ENCODE measurements at regions not wholly inside any gene's neighbourhood (a gene's known extent, or its start where the extent isn't known, plus 50 kb on each side); places are given as distances from the start of the nearest gene placed in this dataset.

DNA sequence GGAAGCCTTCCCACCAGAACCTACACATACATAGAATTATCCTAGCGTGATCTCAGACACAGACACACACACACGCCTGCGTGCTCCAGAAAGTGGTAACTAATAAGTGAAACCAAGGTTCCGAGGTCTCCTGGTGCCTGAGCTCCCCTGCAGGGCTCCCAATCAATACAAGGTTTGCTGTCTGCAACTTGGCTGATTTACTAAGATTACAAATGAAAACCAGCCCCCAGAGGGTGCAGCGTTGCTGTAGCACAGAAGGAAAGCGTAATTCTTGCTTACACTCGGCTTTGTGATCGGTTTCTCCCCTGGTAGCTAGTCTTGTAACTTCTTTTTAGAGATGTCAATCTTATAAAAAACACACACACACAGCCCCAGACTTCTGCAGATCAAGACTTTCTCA lies 334.1 kb upstream of the XYLT1 start:
- TF ChIP-seq, protein P1, sequence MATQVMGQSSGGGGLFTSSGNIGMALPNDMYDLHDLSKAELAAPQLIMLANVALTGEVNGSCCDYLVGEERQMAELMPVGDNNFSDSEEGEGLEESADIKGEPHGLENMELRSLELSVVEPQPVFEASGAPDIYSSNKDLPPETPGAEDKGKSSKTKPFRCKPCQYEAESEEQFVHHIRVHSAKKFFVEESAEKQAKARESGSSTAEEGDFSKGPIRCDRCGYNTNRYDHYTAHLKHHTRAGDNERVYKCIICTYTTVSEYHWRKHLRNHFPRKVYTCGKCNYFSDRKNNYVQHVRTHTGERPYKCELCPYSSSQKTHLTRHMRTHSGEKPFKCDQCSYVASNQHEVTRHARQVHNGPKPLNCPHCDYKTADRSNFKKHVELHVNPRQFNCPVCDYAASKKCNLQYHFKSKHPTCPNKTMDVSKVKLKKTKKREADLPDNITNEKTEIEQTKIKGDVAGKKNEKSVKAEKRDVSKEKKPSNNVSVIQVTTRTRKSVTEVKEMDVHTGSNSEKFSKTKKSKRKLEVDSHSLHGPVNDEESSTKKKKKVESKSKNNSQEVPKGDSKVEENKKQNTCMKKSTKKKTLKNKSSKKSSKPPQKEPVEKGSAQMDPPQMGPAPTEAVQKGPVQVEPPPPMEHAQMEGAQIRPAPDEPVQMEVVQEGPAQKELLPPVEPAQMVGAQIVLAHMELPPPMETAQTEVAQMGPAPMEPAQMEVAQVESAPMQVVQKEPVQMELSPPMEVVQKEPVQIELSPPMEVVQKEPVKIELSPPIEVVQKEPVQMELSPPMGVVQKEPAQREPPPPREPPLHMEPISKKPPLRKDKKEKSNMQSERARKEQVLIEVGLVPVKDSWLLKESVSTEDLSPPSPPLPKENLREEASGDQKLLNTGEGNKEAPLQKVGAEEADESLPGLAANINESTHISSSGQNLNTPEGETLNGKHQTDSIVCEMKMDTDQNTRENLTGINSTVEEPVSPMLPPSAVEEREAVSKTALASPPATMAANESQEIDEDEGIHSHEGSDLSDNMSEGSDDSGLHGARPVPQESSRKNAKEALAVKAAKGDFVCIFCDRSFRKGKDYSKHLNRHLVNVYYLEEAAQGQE (tag by site-specific recombination; IDR thresholded peaks at IDR 0.05), result no peak
- TF ChIP-seq, protein P2, sequence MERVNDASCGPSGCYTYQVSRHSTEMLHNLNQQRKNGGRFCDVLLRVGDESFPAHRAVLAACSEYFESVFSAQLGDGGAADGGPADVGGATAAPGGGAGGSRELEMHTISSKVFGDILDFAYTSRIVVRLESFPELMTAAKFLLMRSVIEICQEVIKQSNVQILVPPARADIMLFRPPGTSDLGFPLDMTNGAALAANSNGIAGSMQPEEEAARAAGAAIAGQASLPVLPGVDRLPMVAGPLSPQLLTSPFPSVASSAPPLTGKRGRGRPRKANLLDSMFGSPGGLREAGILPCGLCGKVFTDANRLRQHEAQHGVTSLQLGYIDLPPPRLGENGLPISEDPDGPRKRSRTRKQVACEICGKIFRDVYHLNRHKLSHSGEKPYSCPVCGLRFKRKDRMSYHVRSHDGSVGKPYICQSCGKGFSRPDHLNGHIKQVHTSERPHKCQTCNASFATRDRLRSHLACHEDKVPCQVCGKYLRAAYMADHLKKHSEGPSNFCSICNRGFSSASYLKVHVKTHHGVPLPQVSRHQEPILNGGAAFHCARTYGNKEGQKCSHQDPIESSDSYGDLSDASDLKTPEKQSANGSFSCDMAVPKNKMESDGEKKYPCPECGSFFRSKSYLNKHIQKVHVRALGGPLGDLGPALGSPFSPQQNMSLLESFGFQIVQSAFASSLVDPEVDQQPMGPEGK (tag by site-specific recombination; IDR thresholded peaks at IDR 0.05), result no peak
- TF ChIP-seq ZNF146 (tag by site-specific recombination; IDR thresholded peaks at IDR 0.05) (no peak), ZFP41 (tag by site-specific recombination; IDR thresholded peaks at IDR 0.05; ENCODE audit: borderline replicate concordance) (no peak), YY2 (tag by site-specific recombination; IDR thresholded peaks at IDR 0.05) (no peak), RBAK (tag by site-specific recombination; IDR thresholded peaks at IDR 0.05) (no peak)
- TF ChIP-seq, protein P3, sequence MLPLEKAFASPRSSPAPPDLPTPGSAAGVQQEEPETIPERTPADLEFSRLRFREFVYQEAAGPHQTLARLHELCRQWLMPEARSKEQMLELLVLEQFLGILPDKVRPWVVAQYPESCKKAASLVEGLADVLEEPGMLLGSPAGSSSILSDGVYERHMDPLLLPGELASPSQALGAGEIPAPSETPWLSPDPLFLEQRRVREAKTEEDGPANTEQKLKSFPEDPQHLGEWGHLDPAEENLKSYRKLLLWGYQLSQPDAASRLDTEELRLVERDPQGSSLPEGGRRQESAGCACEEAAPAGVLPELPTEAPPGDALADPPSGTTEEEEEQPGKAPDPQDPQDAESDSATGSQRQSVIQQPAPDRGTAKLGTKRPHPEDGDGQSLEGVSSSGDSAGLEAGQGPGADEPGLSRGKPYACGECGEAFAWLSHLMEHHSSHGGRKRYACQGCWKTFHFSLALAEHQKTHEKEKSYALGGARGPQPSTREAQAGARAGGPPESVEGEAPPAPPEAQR (tag by site-specific recombination; IDR thresholded peaks at IDR 0.05), result no peak
